ENCODE measurements at regions not wholly inside any gene's neighbourhood (a gene's known extent, or its start where the extent isn't known, plus 50 kb on each side); places are given as distances from the start of the nearest gene placed in this dataset.

DNA sequence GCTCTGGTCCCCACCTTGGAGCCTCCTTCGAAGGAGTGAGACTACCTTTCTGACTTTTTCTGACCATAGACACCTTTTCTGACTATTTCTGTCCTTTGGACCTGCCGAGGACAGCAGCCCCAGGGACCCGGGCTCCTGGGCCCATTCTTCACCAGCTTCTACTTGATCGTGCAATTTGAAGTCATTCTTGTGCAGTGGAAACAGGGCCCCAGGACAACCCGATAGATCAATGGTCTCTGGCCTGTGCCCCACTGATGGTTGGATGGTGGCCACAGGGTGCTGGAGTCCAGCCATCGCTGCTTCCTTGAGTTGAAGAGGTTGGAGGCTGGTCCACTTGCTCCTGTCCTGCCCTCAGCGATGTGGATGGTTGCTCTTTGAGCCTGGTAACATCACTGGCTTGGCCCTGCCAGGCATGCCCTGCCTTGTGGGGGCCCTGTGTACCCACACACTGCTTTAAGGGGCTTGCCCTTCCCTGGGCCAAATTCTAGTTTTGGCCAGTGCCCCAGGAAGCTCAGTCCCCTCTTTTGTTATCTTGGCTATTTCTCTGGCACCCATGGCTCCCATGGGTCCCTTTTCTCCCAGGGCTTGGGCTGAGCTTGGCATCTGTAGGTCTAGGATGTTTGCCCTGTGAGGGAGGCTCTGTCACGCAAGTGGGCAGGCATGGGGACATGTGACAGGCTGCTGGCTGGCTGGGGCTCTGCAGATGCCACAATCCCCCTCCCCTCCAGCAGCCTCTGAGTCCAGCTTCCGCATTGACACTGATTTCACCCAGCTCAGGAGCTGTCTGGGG is 375.6 kb upstream of the NUPR2 start:
- TF ChIP-seq, protein P1, sequence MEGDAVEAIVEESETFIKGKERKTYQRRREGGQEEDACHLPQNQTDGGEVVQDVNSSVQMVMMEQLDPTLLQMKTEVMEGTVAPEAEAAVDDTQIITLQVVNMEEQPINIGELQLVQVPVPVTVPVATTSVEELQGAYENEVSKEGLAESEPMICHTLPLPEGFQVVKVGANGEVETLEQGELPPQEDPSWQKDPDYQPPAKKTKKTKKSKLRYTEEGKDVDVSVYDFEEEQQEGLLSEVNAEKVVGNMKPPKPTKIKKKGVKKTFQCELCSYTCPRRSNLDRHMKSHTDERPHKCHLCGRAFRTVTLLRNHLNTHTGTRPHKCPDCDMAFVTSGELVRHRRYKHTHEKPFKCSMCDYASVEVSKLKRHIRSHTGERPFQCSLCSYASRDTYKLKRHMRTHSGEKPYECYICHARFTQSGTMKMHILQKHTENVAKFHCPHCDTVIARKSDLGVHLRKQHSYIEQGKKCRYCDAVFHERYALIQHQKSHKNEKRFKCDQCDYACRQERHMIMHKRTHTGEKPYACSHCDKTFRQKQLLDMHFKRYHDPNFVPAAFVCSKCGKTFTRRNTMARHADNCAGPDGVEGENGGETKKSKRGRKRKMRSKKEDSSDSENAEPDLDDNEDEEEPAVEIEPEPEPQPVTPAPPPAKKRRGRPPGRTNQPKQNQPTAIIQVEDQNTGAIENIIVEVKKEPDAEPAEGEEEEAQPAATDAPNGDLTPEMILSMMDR (IDR thresholded peaks at IDR 0.05; ENCODE audit: low read length) = no peak
- no peak for TF ChIP-seq EZH2 (IDR thresholded peaks at IDR 0.05; ENCODE audit: borderline replicate concordance, low read length)

All from OCI-LY1 (cell line).